ENCODE measurements at regions not wholly inside any gene's neighbourhood (a gene's known extent, or its start where the extent isn't known, plus 50 kb on each side); places are given as distances from the start of the nearest gene placed in this dataset.

- TF ChIP-seq ZNF384 (IDR thresholded peaks at IDR 0.05) (no peak), SUZ12 (IDR thresholded peaks at IDR 0.05) (no peak), TARDBP (IDR thresholded peaks at IDR 0.05) (no peak), SP1 (IDR thresholded peaks at IDR 0.05) (no peak)
Measured at GRCh38 chr7:4331711-4332110, 350.4 kb upstream of the FOXK1 start.

Data from HEK293T (cell line).